ENCODE measurements at regions not wholly inside any gene's neighbourhood (a gene's known extent, or its start where the extent isn't known, plus 50 kb on each side); places are given as distances from the start of the nearest gene placed in this dataset.
"Not testable (repeated sequence)": the region's sequence is repeated elsewhere in the genome, so short reads cannot be mapped to it uniquely, and the experiment has no call there.

- no peak for DNase-seq (ENCODE audit: insufficient read length, low spot score)
Measured at GRCh38 chr13:75180805-75181455, 301.0 kb downstream of the TBC1D4 start.

GRCh38 chr13:75178436-75178835 lies 303.5 kb downstream of the TBC1D4 start:
- FAIRE-seq: no peak
- DNase-seq (ENCODE audit: insufficient read length, low spot score): no peak

More at GRCh38 chr13:75180805-75181455, 301.0 kb downstream of the TBC1D4 start:
- FAIRE-seq: no peak

- FAIRE-seq (no peak), DNase-seq (ENCODE audit: insufficient read length, low spot score) (no peak)
Measured at GRCh38 chr13:75175575-75175974, 306.4 kb downstream of the TBC1D4 start.

GRCh38 chr13:75175097-75175496 lies 306.9 kb downstream of the TBC1D4 start:
- not testable (repeated sequence) for DNase-seq (ENCODE audit: insufficient read length, low spot score); FAIRE-seq

GRCh38 chr13:75174481-75174880 lies 307.5 kb downstream of the TBC1D4 start:
- DNase-seq (ENCODE audit: insufficient read length, low spot score) (no peak), FAIRE-seq (no peak)

GRCh38 chr13:75173457-75174356 lies 308.3 kb downstream of the TBC1D4 start:
- FAIRE-seq (no peak), DNase-seq (ENCODE audit: insufficient read length, low spot score) (no peak)

- DNase-seq (ENCODE audit: insufficient read length, low spot score): no peak
Measured at GRCh38 chr13:75170311-75170710, 311.7 kb downstream of the TBC1D4 start.

GRCh38 chr13:75165543-75166230 lies 316.3 kb downstream of the TBC1D4 start:
- no peak for FAIRE-seq

More at GRCh38 chr13:75170311-75170710, 311.7 kb downstream of the TBC1D4 start:
- FAIRE-seq: no peak

GRCh38 chr13:75161804-75162203 lies 320.2 kb downstream of the TBC1D4 start:
- no peak for FAIRE-seq
- DNase-seq (ENCODE audit: insufficient read length, low spot score): no peak

More at GRCh38 chr13:75165543-75166230, 316.3 kb downstream of the TBC1D4 start:
- no peak for DNase-seq (ENCODE audit: insufficient read length, low spot score)

GRCh38 chr13:75160984-75161383 lies 321.0 kb downstream of the TBC1D4 start:
- no peak for DNase-seq (ENCODE audit: insufficient read length, low spot score)
- FAIRE-seq: no peak

GRCh38 chr13:75154331-75154730 lies 327.6 kb downstream of the TBC1D4 start:
- FAIRE-seq (no peak), DNase-seq (ENCODE audit: insufficient read length, low spot score) (no peak)

- DNase-seq (ENCODE audit: insufficient read length, low spot score) (no peak), FAIRE-seq (no peak)
Measured at GRCh38 chr13:75153834-75154233, 328.1 kb downstream of the TBC1D4 start.

- FAIRE-seq (no peak), DNase-seq (ENCODE audit: insufficient read length, low spot score) (no peak)
Measured at GRCh38 chr13:75153386-75153785, 328.6 kb downstream of the TBC1D4 start.

- FAIRE-seq: no peak
- DNase-seq (ENCODE audit: insufficient read length, low spot score): no peak
Measured at GRCh38 chr13:75151081-75151643, 330.8 kb downstream of the TBC1D4 start.

- DNase-seq (ENCODE audit: insufficient read length, low spot score) (no peak), FAIRE-seq (no peak)
Measured at GRCh38 chr13:75149776-75150175, 332.2 kb downstream of the TBC1D4 start.

GRCh38 chr13:75147946-75148345 lies 334.0 kb downstream of the TBC1D4 start:
- no peak for FAIRE-seq
- DNase-seq (ENCODE audit: insufficient read length, low spot score): no peak

- no peak for FAIRE-seq
Measured at GRCh38 chr13:75146436-75146835, 335.5 kb downstream of the TBC1D4 start.

GRCh38 chr13:75145927-75146326 lies 336.0 kb downstream of the TBC1D4 start:
- DNase-seq (ENCODE audit: insufficient read length, low spot score) (no peak), FAIRE-seq (no peak)

More at GRCh38 chr13:75146436-75146835, 335.5 kb downstream of the TBC1D4 start:
- DNase-seq (ENCODE audit: insufficient read length, low spot score): no peak

- FAIRE-seq (no peak), DNase-seq (ENCODE audit: insufficient read length, low spot score) (no peak)
Measured at GRCh38 chr13:75139291-75139690, 342.7 kb downstream of the TBC1D4 start.

GRCh38 chr13:75137911-75138571 lies 343.9 kb downstream of the TBC1D4 start:
- FAIRE-seq (no peak), DNase-seq (ENCODE audit: insufficient read length, low spot score) (no peak)

Data from HTR-8/SVneo (cell line).